Dendritic cell treated with granulocyte-macrophage colony-stimulating factor and Interleukin-4, amounts not matched to agents 40 ng/mL and 50 ng/mL, for 4 days (primary cell): ENCODE measurements at regions not wholly inside any gene's neighbourhood (a gene's known extent, or its start where the extent isn't known, plus 50 kb on each side); places are given as distances from the start of the nearest gene placed in this dataset.
"Not testable (repeated sequence)": the region's sequence is repeated elsewhere in the genome, so short reads cannot be mapped to it uniquely, and the experiment has no call there.

Experiments
- H3K27ac Mint-ChIP-seq: one replicate; pipeline ENCODE4 v1.8.0; 2022; ENCODE audit warnings: mild to moderate bottlenecking, mixed read lengths
- H3K27me3 Mint-ChIP-seq: one replicate; pipeline ENCODE4 v1.8.0; 2022; ENCODE audit warnings: mild to moderate bottlenecking, mixed read lengths
- H3K36me3 Mint-ChIP-seq: one replicate; pipeline ENCODE4 v1.8.0; 2022; ENCODE audit warnings: low read depth, mixed read lengths
- H3K4me1 Mint-ChIP-seq: one replicate; pipeline ENCODE4 v1.8.0; 2022; ENCODE audit warnings: low read depth, mixed read lengths
- H3K4me3 Mint-ChIP-seq: one replicate; pipeline ENCODE4 v1.8.0; 2022; ENCODE audit warnings: mild to moderate bottlenecking, moderate library complexity, mixed read lengths
- H3K9me3 Mint-ChIP-seq: one replicate; pipeline ENCODE4 v1.8.0; 2022; ENCODE audit warnings: mixed read lengths
- intact Hi-C: fragments of 100-400 bp; cut with micrococcal nuclease; formaldehyde crosslinking; loops from one replicate; pipeline ENCODE4 v1.15.0; 2022

DNA sequence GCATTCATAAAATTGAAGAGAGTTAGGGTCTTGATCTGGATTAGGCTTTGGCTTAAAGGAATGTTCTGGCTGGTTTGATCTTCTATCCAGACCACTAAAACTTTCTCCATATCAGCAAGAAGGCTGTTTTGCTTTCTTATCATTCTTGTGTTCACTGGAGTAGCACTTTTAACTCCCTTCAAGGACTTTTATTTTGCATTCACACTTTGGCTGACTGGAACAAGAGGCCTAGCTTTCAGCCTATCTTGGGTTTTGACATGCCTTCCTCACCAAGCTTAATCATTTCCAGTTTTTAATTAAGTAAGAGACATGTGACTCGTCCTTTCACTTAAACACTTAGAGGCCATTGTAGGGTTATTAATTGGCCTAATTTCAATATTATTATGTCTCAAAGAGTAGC lies 190.3 kb downstream of the RAB11FIP2 start:
- H3K27me3 Mint-ChIP-seq, H3K4me1 Mint-ChIP-seq, intact Hi-C loops, H3K36me3 Mint-ChIP-seq, H3K27ac Mint-ChIP-seq, H3K4me3 Mint-ChIP-seq, H3K9me3 Mint-ChIP-seq: not testable (repeated sequence)

DNA sequence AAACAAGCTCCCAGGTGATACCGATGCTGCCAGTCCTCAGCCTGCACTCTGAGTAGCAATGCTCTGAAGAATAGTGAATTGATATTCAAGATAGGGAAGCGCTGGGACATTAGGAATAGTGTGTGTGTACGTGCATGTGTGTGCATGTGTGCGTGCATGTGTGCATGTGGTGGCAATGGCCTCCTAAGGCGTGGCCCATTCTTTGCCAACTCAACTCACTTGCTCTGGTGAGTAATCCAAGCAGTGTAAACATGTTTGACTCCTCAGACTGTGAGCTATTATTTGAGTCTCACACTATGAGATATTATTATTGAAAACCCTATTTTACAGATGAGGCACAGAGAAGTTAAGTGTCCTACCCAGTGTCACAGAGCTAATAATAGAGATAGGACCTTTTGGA lies 186.6 kb downstream of the RAB11FIP2 start:
- H3K4me3 Mint-ChIP-seq = no peak overlapping the region
- no peaks in the 10 kb centered on the region for H3K4me1 Mint-ChIP-seq
- peaks cover 1% of the 10 kb centered on the region for H3K27me3 Mint-ChIP-seq
- H3K27ac Mint-ChIP-seq = no peak overlapping the region
- no peaks in the 10 kb centered on the region for H3K9me3 Mint-ChIP-seq
- intact Hi-C loops = loop anchor here (2.0 kb wide), 1 partner anchor 381 kb away; no protein-coding TSS in a partner anchor
- no peaks in the 10 kb centered on the region for H3K36me3 Mint-ChIP-seq

DNA sequence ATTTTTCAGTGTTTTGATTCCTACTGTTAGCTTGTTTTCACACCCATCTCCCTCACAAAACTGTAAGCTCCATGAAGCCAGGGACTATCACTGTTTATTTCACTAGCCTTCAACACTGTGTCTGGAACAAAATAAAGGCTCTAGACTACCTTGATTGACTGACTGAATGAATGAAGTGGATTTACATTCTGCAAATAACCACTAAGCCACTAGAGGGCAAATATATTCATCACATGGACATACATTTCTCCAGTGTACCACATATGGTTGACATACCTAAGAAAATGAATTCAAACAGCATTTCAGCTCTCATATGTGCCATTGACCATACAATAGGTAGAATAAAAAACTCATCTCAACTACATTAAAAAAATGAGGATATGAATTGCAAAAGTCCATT lies 185.9 kb downstream of the RAB11FIP2 start:
- peaks cover 1% of the 10 kb centered on the region for H3K27me3 Mint-ChIP-seq
- no peaks in the 10 kb centered on the region for H3K4me1 Mint-ChIP-seq
- intact Hi-C loops = loop anchor here (2.0 kb wide), 1 partner anchor 380 kb away; no protein-coding TSS in a partner anchor
- no peak overlapping the region for H3K27ac Mint-ChIP-seq
- H3K36me3 Mint-ChIP-seq = no peaks in the 10 kb centered on the region
- H3K4me3 Mint-ChIP-seq = no peak overlapping the region
- H3K9me3 Mint-ChIP-seq = no peaks in the 10 kb centered on the region

DNA sequence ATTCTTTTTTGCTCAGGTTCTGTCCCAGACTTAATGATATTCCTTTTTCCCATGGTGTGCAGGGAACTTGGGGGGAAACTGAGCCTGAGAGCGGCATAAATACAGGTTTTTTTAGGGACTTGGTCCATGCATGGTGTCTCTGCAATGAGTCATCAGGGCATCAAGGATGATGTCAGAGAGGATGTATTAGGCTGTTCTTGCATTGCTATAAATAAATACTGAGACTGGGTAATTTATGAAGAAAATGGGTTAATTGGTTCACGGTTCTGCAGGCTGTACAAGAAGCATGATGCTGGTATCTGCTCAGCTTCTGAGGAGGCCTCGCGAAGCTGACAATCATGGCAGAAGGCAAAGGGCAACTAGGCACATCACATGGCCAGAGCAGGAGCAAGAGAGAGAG lies 185.4 kb downstream of the RAB11FIP2 start:
- no peaks in the 10 kb centered on the region for H3K36me3 Mint-ChIP-seq
- H3K9me3 Mint-ChIP-seq = no peaks in the 10 kb centered on the region
- H3K27ac Mint-ChIP-seq = no peak overlapping the region
- H3K4me3 Mint-ChIP-seq = no peak overlapping the region
- intact Hi-C loops = loop anchor here (2.0 kb wide), 1 partner anchor 379 kb away; no protein-coding TSS in a partner anchor
- H3K27me3 Mint-ChIP-seq = peaks cover 1% of the 10 kb centered on the region
- no peaks in the 10 kb centered on the region for H3K4me1 Mint-ChIP-seq

DNA sequence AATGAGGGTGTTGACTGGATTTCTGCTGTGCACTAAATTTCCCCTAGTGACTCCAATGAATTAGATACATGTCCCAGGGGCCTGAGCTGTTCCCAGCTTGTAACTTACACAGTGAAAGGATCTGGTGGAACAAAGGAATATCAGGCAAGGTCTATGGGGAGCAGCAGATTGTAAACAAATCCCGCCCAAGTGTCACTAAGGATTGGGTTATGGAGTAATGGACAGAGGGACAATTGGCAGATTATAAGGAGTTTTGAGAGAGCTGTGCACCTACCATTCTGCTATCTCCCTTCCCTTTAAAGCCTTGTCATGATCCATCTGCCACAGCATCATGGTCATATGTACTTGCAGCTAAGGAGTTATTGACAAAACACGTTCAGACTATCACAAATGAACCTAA lies 183.0 kb downstream of the RAB11FIP2 start:
- no peaks in the 10 kb centered on the region for H3K9me3 Mint-ChIP-seq
- intact Hi-C loops = no loop called here
- no peak overlapping the region for H3K27ac Mint-ChIP-seq
- H3K4me3 Mint-ChIP-seq = no peak overlapping the region
- no peaks in the 10 kb centered on the region for H3K36me3 Mint-ChIP-seq
- no peaks in the 10 kb centered on the region for H3K27me3 Mint-ChIP-seq
- H3K4me1 Mint-ChIP-seq = no peaks in the 10 kb centered on the region

DNA sequence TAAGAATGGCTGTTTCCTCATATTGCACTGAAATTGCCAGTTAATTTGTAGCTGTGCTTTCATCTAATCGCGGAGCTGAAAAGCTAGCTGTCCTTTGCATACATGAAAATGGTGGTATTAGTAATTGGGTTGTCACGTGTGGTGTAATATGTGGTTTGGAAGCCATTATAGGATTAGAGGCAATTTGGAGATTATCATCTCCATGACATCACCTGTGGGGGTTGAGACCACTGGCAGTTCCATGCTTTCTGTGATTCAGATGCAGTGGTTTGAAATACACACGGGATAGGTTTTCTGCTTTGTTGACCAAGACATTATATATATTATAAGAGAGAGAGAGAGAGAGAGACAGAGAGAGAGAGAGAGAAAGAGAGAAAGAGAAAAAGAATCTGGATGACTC lies 180.8 kb downstream of the RAB11FIP2 start:
- no peaks in the 10 kb centered on the region for H3K4me1 Mint-ChIP-seq
- H3K27me3 Mint-ChIP-seq = peaks cover 2% of the 10 kb centered on the region
- H3K36me3 Mint-ChIP-seq = no peaks in the 10 kb centered on the region
- no peaks in the 10 kb centered on the region for H3K9me3 Mint-ChIP-seq
- intact Hi-C loops = no loop called here
- no peak overlapping the region for H3K27ac Mint-ChIP-seq
- H3K4me3 Mint-ChIP-seq = no peak overlapping the region

DNA sequence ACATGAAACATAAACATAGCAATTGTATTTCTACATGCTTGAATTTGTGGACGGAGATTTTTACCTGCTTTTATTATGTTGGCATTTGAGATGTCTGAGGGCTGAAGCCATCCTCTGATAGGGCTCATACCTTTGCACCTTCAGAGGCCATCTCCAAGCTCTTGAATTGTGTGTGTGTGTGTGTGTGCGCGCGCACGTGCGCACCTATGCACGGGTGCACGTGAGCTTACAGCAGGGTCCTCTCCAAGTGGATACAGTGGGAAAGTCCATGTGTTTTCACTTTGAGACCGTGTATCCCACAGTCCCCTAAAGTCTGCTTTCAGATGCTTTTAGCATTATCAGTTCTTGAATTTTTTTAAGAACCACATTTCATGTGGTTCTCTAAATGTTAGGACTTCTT lies 178.6 kb downstream of the RAB11FIP2 start:
- intact Hi-C loops = no loop called here
- Mint-ChIP-seq H3K9me3 (no peaks in the 10 kb centered on the region), H3K4me1 (no peaks in the 10 kb centered on the region), H3K36me3 (no peaks in the 10 kb centered on the region), H3K4me3 (no peak overlapping the region), H3K27ac (no peak overlapping the region), H3K27me3 (peaks cover 2% of the 10 kb centered on the region)

DNA sequence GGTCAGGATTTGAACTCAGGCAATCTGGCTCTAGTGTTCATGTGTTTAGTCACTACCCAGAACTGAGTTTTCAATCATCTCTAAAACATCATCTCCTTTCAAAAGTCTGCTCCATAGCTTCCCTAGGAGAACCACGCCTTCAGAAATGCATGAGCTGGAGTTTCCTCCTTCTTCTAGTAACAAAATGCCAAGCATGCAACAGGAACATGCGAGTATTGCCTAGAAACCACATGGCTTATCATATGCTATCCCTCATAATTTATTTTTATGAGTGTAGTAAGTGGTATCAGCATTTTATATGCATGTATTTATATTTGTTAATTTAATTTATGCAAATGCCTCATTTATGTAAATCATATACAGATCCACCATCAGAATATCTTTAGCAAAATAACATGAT lies 170.9 kb downstream of the RAB11FIP2 start:
- Mint-ChIP-seq H3K9me3 (no peaks in the 10 kb centered on the region), H3K36me3 (no peaks in the 10 kb centered on the region), H3K27ac (no peak overlapping the region), H3K4me3 (no peak overlapping the region), H3K4me1 (no peaks in the 10 kb centered on the region), H3K27me3 (peaks cover 2% of the 10 kb centered on the region)
- intact Hi-C loops = no loop called here

DNA sequence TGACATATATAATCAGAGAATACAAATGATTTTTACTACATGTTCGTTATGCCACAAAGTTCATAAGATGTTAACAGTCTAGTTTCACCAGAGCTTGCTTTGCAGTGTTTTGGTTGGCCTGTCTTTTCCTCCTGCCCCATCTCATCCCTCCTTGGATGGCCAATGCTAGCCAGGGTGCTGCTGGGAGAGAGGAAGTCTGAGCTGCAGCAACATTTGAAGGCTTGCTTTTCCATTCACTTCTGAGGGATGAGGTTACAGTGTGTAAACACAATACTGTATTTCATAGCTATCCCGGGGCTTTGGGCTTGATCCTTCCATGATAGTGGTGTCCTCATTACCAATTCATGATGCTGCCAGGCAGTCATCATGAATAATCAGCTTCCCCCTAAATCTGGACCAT lies 170.5 kb downstream of the RAB11FIP2 start:
- Mint-ChIP-seq H3K27me3 (peaks cover 2% of the 10 kb centered on the region), H3K9me3 (no peaks in the 10 kb centered on the region), H3K4me1 (no peaks in the 10 kb centered on the region), H3K36me3 (no peaks in the 10 kb centered on the region), H3K4me3 (no peak overlapping the region), H3K27ac (no peak overlapping the region)
- intact Hi-C loops = no loop called here

DNA sequence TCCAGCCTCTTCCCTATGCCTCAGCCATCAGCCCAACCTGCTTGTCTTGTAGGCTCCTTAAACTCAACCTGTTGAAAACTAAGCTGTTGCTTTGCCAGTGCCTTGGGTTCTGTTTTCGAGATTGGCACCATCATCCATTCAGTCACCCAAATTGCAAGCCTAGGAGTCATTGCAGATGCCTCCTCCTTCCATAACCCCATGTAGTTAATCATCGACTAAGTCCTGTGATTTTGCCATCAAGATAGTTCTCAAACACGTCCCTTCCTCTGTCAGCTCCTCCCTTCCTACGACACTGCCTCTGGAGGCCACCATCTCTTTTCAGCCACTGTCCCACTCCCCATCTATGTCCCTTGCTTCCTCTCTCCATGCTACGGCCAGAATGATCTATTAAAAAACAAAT lies 168.1 kb downstream of the RAB11FIP2 start:
- H3K27ac Mint-ChIP-seq = no peak overlapping the region
- no peak overlapping the region for H3K4me3 Mint-ChIP-seq
- peaks cover 2% of the 10 kb centered on the region for H3K27me3 Mint-ChIP-seq
- no peaks in the 10 kb centered on the region for H3K4me1 Mint-ChIP-seq
- intact Hi-C loops = no loop called here
- H3K9me3 Mint-ChIP-seq = no peaks in the 10 kb centered on the region
- no peaks in the 10 kb centered on the region for H3K36me3 Mint-ChIP-seq

DNA sequence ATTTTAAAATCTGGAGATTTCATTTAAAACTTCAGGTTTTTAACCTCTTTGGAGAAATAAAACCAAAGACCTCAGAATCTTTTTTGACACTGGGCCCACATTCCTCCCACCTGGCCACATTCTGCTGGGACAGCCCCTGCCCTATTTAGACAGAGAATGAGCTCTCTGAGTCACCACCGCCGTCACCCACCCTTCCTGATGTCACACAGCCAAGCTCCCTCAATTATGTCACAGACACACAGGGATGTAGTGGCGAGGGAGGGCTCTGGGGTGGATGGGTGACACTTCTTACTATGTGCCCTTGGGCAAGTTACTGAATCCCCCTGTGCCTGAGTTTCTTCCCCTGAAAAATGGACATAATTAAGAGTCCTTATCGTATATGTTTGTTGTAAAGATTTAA lies 162.6 kb downstream of the RAB11FIP2 start:
- intact Hi-C loops = no loop called here
- Mint-ChIP-seq H3K9me3 (no peaks in the 10 kb centered on the region), H3K4me1 (no peaks in the 10 kb centered on the region), H3K27me3 (peaks cover 3% of the 10 kb centered on the region), H3K36me3 (no peaks in the 10 kb centered on the region), H3K27ac (no peak overlapping the region), H3K4me3 (no peak overlapping the region)

DNA sequence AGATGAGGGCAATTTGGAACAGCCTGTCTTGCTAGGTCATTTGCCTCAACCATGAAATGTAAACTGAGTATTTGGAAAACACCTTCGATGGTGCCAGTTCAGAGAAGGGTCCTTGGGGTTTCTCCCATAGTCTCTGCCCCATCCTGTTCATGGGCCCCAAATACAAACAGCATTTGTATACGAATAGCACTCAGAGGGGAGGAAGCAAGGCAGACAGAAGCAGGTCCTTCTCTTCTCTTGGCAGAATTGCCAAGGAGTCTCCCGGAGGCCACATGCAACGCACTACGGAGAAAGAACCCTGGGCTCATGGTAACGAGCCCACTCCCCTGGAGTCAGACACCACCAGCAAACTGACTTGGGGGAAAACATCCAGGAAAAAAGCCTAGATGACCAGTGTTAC lies 162.1 kb downstream of the RAB11FIP2 start:
- H3K27me3 Mint-ChIP-seq = peaks cover 3% of the 10 kb centered on the region
- intact Hi-C loops = no loop called here
- no peaks in the 10 kb centered on the region for H3K9me3 Mint-ChIP-seq
- no peaks in the 10 kb centered on the region for H3K4me1 Mint-ChIP-seq
- no peak overlapping the region for H3K27ac Mint-ChIP-seq
- no peaks in the 10 kb centered on the region for H3K36me3 Mint-ChIP-seq
- H3K4me3 Mint-ChIP-seq = no peak overlapping the region

DNA sequence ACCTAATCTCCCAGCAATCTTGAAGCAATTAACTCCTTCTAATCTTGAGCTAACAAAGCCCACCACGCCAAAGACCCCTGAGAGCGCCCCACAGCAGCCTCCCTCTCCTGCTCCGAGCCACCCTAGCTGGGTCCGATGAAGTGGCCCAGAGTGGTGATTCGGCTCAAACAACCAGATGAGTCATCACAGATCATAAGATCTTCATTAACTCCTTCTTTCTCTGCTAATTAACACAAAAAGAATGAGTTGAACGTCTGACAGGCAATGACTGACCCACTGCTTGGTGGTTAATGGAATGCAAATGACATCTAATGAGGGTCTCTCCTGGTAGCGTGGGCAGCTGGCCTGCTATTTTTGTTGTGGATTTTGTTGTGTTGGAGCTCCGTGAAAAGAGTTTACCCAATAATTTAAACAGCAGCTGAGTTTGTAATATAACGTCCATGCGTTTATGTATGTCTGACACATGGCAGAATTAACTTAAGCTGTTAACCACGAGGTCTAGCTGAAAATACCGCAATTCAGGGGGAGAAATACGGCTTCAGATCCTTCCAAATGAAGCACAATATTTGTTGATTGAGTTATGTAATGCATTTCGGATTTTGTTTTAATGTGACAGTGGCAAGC lies 161.4 kb downstream of the RAB11FIP2 start:
- Mint-ChIP-seq H3K27ac (no peak overlapping the region), H3K4me3 (no peak overlapping the region), H3K4me1 (no peaks in the 10 kb centered on the region), H3K9me3 (no peaks in the 10 kb centered on the region), H3K27me3 (peaks cover 3% of the 10 kb centered on the region), H3K36me3 (no peaks in the 10 kb centered on the region)
- intact Hi-C loops = no loop called here

DNA sequence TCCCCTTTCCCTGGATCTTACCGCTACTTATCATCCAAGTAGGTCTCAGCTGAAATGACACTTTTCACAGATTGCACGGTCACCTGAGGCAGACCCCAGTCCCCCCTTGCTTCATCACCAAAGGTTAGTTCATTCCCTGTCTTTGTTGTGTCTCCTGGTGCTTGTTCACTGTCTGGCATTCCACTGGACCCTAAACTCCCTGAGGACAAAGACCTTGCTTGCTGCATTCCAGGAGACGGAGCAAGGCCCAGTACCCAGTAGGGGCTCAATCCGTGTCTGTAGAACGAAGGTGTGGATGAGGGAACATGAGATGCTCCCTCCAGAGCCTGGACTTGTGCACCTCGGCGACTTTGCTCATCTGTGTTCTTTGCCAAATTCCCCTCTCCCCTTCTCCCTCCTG lies 160.0 kb downstream of the RAB11FIP2 start:
- Mint-ChIP-seq H3K36me3 (no peaks in the 10 kb centered on the region), H3K27me3 (peaks cover 2% of the 10 kb centered on the region), H3K27ac (no peak overlapping the region), H3K4me1 (no peaks in the 10 kb centered on the region), H3K9me3 (no peaks in the 10 kb centered on the region), H3K4me3 (no peak overlapping the region)
- intact Hi-C loops = no loop called here

DNA sequence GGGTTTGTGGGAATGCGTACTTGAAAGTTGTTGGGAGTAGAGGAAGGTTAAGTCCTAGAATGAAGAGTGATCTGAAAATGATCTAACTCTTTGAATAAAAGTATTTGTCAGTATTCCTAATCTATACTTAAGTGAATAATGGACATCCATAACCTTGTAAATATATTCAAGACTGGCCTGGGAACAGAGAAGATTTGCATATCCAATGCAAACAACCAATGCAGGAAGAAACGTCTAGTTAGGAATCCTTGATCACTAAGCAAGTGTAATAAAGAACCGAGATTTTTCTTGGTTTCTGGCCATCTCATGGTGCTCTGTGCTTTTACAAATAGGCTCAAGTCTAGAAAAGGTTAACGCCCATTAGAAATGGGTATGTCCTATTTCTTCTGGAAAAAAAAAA lies 157.1 kb downstream of the RAB11FIP2 start:
- Mint-ChIP-seq H3K27me3 (peaks cover 3% of the 10 kb centered on the region), H3K27ac (no peak overlapping the region), H3K4me1 (no peaks in the 10 kb centered on the region), H3K36me3 (no peaks in the 10 kb centered on the region), H3K9me3 (no peaks in the 10 kb centered on the region), H3K4me3 (no peak overlapping the region)
- intact Hi-C loops = no loop called here
